Fibroblast of villous mesenchyme (primary cell): ENCODE measurements at regions not wholly inside any gene's neighbourhood (a gene's known extent, or its start where the extent isn't known, plus 50 kb on each side); places are given as distances from the start of the nearest gene placed in this dataset.

ENCODE experiments used
- DNase-seq: peaks from one replicate; pipeline ENCODE4 v3.0.0-alpha.2; 2010; ENCODE audit warnings: low read depth
- H3K4me3 ChIP-seq: 2 replicates; pipeline ENCODE4 v1.5.1; 2011; ENCODE audit warnings: low read depth, mild to moderate bottlenecking, low read length
- CTCF ChIP-seq: IDR thresholded peaks from 2 replicates; pipeline ENCODE4 v1.5.1; 2012; ENCODE audit warnings: low read depth, mild to moderate bottlenecking, low read length; ENCODE audit not compliant: insufficient read depth

GRCh38 chrX:39734174-39734776 lies 363.5 kb downstream of the BCOR start:
- DNase-seq: no peak
- TF ChIP-seq CTCF: no peak
- no peak overlapping the region for H3K4me3 ChIP-seq

- peak; percentile 59 for DNase-seq
- TF ChIP-seq CTCF: no peak
- no peak overlapping the region for H3K4me3 ChIP-seq
These were observed 361.2 kb downstream of the BCOR start for GRCh38 chrX:39736216-39737211.

GRCh38 chrX:39739585-39739984 lies 358.2 kb downstream of the BCOR start:
- DNase-seq: no peak
- no peak for TF ChIP-seq CTCF
- no peak overlapping the region for H3K4me3 ChIP-seq

GRCh38 chrX:39740078-39740477 lies 357.7 kb downstream of the BCOR start:
- TF ChIP-seq CTCF: no peak
- H3K4me3 ChIP-seq: no peak overlapping the region
- no peak for DNase-seq

- no peak for TF ChIP-seq CTCF
These were observed 355.9 kb downstream of the BCOR start for GRCh38 chrX:39741904-39742303.

GRCh38 chrX:39745818-39746217 lies 351.9 kb downstream of the BCOR start:
- no peak for DNase-seq
- TF ChIP-seq CTCF: no peak
- H3K4me3 ChIP-seq: no peak overlapping the region

More at GRCh38 chrX:39741904-39742303, 355.9 kb downstream of the BCOR start:
- DNase-seq: no peak
- no peak overlapping the region for H3K4me3 ChIP-seq
